HG02610 (cell line): ENCODE measurements at regions not wholly inside any gene's neighbourhood (a gene's known extent, or its start where the extent isn't known, plus 50 kb on each side); places are given as distances from the start of the nearest gene placed in this dataset.

Experiments used
- ATAC-seq: cut with Tn5 transposase; IDR thresholded peaks from one replicate; pipeline ENCODE4 v1.9.1; 2021; ENCODE audit warnings: mild to moderate bottlenecking, moderate library complexity; ENCODE audit not compliant: unreplicated experiment

DNA sequence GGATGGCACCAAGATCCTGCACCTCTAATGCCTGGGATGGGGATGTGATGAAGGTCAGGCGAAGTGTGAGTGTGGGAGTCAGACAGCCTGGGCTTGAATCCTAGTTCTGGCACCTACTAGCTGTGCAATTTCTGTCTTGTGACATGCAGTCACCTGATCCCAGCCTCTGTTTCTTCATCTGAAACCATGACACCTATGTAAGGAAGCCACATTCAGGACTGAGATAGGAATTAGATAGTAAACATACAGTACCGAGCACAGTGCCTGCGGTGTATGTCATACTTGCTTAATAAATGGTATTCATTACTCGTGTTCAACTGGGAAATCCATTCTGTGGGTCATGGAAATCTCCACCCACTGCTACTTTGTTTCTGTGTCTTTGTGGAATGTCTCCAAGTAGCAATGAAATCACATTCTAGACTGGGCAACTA, 140.6 kb upstream of the STC2 start:
- no peak for ATAC-seq

DNA sequence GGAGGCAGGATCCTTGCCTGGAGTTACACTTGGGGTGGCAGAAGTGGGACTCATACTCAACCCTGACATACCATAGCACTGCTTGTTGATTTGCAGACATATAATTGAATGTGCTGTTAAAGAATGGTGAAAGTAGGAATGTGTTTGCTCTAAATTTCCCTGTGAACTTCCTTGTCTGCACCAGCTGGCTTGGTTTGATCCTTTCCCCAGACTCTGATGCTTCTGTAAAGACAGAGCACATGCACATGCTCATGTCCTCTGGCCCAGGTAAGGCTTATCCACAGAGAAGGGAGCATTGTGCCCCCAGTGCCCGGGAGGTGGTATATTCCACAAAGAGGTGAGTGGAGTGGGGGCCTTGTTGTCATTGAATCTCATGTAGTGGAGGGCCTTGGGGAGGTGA, 138.0 kb upstream of the STC2 start:
- no peak for ATAC-seq

DNA sequence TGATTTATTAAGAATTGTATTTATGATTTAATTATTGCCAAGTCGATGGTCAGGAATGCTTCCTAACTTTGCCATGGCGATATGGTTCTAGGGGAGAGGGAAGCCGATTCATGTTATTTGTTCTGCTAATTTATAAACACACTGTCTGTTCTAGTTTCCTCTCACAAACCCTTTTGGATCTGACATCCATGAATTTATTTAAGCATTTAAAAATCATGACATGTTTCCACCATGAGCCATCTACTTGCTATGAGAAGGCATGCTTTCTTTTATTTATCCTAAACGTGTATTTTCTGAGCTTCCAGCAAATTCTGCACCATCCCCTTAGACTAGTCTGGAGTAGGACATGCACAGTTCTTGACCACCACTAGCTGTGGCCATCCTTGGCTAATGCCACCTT, 136.6 kb upstream of the STC2 start:
- ATAC-seq = no peak

DNA sequence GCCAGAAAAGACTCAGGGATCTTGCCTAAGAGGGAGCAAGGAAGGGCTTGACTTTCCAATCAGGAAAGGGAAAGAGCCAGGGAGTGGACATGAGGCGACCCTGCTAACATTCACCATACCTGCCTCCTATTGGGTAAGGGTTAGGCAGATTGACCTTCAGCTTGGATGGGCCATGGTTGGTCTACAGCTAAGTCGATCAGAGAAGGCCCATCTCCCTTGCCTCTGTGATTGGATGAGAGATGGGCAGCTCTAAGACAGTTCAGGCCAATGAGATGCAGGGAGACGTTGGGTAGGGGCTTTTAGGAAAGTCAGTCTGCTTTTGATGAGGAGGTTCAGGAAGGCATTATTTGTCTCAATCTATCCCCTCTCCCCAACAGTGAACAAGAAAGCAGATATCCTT, 135.0 kb upstream of the STC2 start:
- no peak for ATAC-seq

DNA sequence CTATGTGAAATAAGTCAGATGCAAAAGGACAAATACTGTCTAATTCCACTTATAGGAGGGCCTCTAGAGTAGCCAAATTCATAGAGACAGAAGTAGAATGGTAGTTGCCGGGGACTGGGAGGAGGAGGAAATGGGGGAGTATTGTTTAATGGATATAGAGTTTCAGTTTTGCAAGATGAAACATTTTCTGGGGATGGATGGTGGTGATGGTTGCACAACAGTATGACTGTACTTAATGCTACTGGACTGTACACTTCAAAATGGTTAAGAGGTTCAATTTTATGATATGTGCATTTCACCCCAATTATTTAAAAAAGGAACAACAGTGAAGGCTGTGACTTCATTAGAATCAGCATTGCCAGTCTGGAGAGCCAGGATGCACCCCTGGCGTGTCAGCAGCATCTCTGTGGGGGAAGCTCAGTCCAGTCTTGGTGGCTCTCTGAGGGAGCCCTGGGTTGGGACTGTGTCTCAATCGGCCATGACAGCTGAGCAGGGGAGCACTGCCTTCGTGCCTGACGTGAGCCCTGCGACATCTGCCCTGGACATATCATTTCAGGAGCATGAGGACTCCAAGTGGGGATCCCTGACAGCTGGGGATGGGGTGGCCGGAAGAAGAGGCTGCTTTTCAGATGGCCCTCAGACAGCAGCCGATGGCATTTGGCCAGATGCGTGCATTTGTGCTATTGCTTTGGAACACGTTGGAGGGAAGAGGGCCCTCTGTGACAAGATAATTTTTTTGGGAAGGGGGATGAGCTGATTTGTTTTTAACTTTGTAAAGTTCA, 130.8 kb upstream of the STC2 start:
- ATAC-seq = no peak

DNA sequence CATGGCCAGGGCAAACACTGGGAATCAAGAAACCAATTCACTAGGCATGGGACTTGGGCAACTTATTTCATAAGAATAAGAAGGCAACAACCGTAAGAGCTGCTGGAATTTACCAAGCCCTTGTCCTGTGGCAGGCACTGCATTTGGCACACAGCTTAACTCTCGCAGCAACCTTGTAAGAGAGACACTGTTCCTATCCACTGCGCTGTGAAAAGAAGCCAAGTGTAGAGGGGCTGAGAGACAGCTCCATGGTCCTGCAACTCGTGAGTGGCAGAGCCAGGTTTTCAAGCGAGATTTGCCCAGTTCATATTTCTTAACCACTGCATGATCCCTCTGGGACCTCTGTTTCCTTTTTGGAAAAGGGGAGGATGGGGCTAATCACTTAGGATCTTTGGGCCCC, 129.3 kb upstream of the STC2 start:
- no peak for ATAC-seq

DNA sequence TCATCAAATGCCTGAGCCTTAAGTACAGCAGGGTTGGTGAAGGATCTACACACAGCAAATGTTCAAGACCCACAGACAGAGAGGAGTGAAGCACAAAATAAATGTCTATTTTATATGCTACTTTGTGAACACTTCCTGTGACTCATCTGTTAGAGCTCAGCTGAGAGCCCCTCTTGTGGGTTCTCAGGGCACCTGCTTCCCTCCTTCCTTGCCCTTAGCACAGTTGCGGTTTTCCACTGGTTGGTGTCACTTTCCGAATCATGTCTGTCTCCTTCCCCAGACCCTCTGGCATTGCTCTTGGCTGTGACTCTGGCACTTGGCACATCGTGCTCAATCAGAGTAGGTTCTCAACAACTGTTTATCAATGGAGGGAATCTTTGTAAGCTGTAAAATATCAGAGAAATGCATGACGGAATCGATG, 128.5 kb upstream of the STC2 start:
- ATAC-seq = no peak

DNA sequence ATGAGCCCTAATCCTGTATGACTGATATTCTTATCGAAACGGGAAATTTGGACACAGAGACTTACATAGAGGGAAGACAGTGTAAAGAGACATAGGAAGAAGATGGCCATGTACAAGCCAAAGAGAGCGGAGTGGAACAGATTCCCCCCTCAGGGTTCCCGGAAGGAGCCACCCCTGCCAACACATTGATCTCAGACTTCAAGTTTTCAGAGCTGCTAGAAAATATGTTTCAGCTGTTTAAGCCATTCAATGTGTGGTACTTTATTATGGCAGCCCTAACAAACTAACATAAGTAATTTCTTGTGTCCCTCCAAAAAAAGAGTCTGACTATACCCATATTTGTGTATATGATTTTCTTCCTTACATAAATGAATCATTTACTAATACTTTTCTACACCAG, 128.0 kb upstream of the STC2 start:
- ATAC-seq = no peak

DNA sequence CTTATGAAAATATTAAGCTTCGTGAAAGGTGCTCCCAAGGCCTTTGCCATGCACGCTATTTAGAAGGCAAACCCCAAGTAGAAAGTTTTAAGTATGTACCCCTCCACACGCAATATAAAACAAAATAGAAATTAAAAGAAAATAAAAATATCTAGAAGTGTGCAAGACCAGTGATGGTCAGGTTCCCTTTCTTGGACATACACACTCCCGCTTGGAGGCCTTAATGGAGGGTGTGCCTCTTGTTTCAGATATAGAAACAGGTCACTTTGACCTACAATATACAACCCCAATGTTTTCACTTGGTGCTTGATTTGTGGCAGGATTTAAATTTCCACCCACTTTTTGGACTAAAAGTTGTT, 127.4 kb upstream of the STC2 start:
- no peak for ATAC-seq

DNA sequence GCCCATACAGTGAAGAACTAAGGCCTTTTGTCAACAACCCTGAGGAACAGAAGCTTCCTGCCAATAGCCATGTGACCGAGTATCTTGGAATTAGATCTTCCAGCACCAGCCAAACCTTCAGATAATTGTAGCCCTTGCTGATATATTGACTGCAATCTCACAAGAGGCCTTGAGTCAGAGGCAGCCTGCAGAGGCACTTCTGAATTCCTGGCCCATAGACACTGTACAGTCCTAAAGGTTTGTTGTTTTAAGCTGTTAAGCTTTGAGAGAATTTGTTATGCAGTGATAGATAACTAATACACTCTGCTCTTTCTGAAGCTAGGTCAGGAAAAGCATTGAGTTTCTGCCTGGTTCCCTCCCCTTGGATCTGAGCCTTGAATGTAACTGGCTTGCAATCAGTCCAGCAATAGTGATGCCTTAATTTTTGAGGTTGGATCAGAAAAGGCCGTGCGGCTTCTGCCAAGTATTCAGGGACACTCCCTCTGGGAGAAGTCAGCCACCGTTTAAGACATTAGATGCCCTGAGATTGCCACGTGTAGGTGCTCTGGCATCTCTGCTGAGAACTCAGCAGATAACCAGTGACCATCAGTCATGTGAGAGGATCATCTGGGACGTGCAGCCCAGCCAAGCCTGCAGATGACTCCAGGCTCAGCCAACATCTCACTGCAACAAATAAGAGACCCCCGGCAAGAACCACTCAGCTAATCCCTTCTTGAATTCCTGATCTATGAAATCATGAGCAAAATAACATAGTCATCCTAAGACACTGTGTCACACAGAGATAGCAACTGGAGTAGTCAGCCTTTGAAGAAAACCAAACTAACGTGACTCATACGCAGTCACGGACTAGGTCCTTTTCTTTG, 126.8 kb upstream of the STC2 start:
- ATAC-seq = no peak

DNA sequence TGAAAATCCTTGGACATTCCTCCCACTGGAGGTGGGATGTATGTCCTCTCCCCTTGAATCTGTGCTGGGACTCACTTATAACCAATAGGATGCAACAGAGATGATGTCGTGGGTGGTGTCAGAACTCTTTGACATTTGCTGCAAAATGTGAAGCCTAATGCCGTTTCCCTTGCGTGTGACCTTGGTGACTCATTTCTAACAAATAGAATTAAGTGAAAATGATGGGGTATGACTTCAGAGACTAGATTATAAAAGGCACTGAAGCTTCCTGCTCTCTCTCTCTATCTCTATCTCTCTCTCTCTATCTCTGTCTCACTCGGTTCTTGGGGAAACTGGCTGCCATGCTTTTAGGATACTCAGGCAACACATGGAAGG, 126.1 kb upstream of the STC2 start:
- no peak for ATAC-seq

DNA sequence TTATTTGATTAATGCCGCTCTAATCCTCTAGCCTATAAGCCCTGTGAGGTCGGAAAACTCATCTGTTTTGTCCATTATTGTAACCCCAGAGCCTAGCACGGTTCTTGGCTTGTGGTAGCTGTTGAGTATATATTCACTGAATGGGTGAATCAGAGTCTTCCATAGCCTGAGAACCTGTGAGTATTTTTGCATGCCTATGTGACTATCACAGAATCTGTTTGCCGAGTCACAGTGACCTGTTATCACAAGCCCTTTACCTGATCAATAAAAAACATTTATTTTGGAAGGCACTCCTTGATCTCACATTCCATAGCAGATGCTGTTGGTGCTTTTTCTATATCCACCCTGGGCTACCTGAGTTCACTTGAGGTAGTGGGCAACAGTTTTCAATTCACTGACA, 125.0 kb upstream of the STC2 start:
- no peak for ATAC-seq

DNA sequence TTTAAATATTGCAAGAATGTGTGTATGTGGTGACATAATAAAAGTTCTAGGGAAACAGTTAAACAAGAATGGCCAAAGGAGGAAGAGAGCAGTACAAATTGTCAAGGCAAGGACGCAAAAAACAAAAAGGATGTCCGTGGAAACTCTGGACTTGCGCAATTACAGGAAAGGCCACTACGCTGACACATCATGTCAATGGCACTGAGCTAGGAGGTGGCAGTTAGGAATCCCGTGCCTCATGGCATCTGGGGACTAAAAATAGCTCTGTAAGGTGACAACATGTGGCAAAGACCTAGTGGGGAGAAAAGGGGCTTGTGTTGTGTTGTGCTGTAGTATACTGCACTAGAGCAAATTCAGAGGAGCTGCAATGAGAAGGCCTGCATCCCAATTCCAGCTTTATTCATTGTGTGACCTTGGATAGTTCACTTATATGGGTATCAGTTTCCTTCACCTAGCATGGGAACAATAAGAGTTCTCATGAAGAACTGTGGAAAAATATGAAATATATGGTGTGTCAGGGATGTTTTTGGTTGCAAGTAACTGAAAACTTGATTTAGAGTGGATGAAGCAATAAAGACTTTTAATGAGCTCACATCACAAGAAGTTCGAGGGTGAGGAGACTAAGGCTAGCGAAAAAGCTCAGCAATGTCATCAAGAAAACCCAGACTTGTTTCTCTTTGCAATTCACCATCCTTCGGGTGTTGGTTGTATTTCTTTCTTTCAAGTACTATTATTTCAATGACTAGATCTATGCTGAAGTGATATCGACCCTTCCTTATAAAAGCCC, 124.1 kb upstream of the STC2 start:
- ATAC-seq = no peak

DNA sequence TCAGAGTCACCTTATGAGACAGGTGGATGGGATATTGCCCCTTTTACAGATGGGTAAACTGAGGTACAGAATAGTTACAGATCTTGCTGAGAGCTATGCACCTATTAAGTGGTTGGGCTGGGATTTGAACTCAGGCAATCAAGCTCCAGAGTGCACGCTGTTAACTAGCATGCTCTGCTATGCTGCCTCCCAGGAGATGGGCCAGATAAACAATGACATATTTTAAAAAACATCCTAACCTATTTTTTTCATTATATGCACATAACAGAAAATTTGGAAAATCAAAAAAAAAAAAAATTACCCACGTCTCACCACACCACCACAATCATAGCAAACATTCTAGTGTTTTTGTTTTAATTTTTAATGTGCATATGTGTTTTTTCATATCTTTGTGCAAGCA, 123.4 kb upstream of the STC2 start:
- no peak for ATAC-seq

DNA sequence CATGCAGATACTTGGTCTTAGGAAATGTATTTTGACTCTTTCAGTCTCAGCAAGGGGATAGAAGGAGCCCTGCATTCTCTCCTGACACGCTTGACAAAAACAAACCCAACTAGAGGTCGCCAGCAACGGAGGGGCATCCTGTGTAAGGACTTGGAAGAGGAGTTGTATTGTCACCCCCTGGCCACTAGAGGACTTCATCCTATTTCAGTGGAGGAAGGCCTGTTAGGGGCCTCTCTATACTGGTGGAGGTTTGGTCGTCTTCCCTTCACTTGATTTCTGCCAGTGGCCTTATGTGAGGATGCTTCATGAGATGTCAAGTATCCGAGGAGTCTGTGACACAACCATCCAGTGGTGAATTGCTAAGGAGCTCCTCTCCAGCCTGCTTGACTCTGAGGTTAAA, 122.8 kb upstream of the STC2 start:
- ATAC-seq = no peak

DNA sequence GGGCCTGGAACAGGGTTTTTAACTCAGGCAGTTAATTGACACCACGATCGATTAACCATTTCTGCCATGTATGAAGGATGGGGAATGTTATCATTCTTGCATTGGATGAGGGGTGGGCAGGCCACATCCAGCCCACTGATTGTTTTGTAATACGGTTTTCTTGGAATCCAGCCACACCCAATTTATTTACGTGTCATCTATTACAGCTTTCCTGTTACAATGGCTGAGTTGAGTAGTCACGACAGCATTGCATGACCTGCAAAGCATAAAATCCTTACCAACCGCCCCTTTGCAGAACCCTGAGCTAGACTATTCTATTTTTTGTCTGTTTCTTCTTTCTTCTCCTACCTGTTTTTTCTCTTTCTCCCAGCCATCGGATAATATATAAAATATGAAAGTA, 122.0 kb upstream of the STC2 start:
- no peak for ATAC-seq

DNA sequence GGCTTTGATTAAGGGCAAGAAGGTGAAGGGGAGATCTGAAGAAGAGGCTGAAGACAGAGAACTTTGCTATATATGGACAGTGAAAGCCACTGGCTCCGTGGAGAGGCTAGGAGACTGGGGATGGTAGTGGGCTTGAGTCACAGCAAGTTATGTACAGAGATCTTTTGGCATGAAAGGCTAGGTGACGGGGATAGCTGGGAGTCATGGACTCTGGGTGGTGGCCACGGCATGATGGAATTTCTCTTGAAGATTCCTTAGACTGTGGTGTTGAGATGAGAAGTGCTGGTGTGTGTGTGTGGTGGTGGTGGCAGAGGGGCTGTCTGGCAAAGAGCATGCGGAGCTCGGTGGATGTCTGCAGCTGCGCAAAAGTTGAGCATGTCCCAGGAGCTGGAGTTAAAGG, 120.6 kb upstream of the STC2 start:
- ATAC-seq = no peak

DNA sequence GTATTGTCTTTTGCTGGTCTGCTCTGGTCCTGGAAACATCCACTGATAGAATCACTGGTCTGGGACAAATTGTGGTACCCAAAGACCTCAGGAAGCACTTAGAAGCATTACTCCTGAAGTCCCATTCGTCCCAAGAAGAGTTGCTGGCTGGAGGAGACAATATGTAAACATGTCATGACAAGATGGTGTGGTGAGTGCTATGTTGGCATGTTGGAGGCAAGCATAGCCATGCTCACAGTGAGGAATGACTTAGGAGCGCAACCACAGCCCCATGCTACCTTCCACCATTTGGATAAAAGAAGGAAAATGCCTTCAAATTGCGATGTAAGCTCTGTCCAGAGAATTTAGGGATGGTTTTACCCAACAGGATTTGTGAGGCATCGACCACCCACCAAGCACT, 115.8 kb upstream of the STC2 start:
- no peak for ATAC-seq

DNA sequence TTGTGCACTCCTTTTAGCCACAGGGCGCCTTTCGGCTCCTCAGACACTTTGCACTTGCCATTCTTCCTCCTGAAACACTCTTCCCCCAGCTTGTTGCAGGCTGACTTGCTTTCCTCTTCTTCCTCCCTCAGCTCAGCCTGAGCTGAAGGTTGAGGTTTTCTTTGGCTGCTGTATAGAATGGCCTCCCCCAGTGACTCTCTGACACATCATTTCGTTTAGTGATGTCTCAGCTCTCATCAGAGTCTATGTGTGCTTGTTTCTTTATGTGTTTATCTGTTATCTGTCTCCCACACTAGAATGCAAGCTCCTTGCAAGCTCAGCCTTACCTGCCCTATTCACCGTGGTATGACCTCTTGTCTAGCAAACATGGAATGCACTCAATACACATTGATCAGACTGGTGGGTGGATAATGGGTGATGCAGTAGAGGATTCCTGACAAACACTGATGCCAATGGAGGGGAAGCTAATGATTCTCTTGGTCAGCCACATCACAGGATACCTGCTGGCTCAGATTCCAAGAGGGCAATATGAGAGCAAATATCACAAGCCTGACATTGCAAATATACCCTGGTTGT, 112.9 kb upstream of the STC2 start:
- no peak for ATAC-seq

DNA sequence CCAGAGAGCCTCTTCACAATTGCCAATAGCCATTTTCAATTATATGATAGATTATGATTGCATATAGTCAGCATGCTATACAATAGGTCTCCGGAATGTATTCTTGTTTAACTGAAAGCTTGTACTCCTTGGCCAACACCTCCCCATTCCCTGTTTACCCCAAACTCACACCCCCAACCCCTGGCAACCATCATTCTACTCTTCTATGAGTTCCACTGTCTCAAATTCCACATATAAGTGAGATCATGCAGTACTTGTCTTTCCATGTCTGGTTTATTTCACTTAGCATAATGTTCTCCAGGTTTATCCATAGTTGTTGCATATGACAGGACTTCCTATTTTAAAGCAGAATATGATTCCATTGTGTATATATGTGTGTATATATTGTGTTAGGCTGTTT, 110.7 kb upstream of the STC2 start:
- ATAC-seq = no peak

DNA sequence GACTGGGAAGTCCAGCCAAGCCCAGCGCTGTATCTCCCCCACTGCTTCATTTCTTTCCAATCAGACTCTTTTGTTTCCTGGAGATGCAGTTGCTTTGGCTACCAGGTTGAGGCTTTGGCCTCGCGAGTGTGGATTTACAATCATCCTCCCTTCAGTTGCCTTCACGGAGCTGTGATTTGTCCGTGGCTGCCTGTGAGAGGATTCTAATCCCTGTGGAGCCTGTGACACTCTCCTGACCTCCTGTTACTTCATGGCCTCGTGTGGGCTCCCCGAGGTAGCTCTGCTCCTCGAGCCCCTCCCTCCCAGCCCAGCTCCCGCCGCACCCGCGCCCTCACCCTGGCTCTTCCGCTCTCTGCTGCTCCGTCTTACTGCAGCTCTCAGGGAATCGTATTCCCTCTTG, 107.2 kb upstream of the STC2 start:
- ATAC-seq = no peak
